ENCODE measurements at regions not wholly inside any gene's neighbourhood (a gene's known extent, or its start where the extent isn't known, plus 50 kb on each side); places are given as distances from the start of the nearest gene placed in this dataset.

DNA sequence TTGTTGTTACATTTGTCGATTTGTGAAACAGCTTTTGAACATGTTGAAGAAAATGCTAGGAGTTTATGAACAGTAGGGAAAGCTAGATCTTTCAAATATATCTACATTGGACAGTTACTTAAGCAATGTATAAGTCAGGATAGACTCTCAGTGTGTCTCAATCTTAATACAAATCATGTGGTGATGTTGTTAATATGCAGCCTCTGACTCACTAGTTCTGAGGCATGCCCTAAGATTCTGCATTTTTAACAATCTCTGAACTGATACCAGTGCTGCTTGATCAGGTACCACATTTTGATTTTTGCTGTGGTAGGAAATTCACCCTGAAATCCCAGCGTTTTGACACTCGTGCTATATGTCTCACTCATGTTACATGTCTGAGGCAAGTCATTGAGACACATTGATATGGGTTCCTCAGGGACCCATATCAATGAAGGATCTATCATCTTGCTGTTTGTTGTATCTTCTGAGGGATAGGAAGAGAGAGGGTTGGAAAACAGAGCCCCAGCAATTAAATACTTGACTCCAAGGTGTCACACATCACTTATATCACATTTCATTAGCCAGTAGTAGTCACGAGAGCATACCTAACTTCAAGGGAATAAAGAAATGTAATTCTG lies 597.9 kb downstream of the TAFA4 start:
- Histone ChIP-seq H3K4me2 (ENCODE audit: insufficient read depth, low read length) (no peak overlapping the region), H3K36me3 (ENCODE audit: control insufficient read depth in 2 of 2, extremely low read depth in 1 of 2, insufficient read depth in 2 of 2, low read length in 2 of 2) (no peaks in the 10 kb centered on the region), H3K9me3 (replicated peaks; ENCODE audit: control insufficient read depth, insufficient read depth, low read length) (peaks cover 2% of the 10 kb centered on the region), H4K20me1 (replicated peaks; ENCODE audit: control insufficient read depth, extremely low read depth, insufficient read depth, low read length) (no peaks in the 10 kb centered on the region), H3K4me3 (replicated peaks in 1 of 3; ENCODE audit: insufficient read depth in 1 of 3, low read depth in 1 of 3, low read length in 3 of 3) (no peak overlapping the region), H3K27ac (ENCODE audit: insufficient read depth, low read depth, low read length) (no peak overlapping the region), H3K79me2 (ENCODE audit: control insufficient read depth, insufficient read depth, low read length) (no peaks in the 10 kb centered on the region), H3K27me3 (ENCODE audit: control insufficient read depth in 2 of 2, insufficient read depth in 2 of 2, low read length in 2 of 2) (no peaks in the 10 kb centered on the region), H3K9ac (replicated peaks; ENCODE audit: extremely low read depth, insufficient read depth, low read length) (no peak overlapping the region), H3K4me1 (ENCODE audit: control insufficient read depth, extremely low read depth, insufficient read depth, low read length) (no peaks in the 10 kb centered on the region), H2AFZ (ENCODE audit: low read depth, low read length) (no peak overlapping the region), H3K9me1 (replicated peaks; ENCODE audit: control insufficient read depth, extremely low read depth, insufficient read depth, low read length) (no peaks in the 10 kb centered on the region)
- no TSS peak for BruUV-seq (replicated peaks)
- no peak for DNase-seq (ENCODE audit: low read depth, low spot score)
- ChIA-PET CTCF (no interaction called here), POLR2A (no interaction called here)
- dilution Hi-C loops (cut with MboI; ENCODE audit: extremely low pct_ligation_motif_present, low sequenced_read_pairs) (no loop called here), intact Hi-C loops (cut with micrococcal nuclease) (no loop called here)
- TF ChIP-seq EZH2 (IDR thresholded peaks at IDR 0.05; ENCODE audit: borderline replicate concordance, low read depth, low read length, severe bottlenecking) (no peak), POLR2AphosphoS5 (IDR thresholded peaks at IDR 0.05; ENCODE audit: insufficient read depth, low read depth, low read length) (no peak), POLR2A (IDR thresholded peaks at IDR 0.05; ENCODE audit: low read depth, low read length) (no peak), MYC (IDR thresholded peaks at IDR 0.05; ENCODE audit: low read depth, low read length) (no peak), JUN (IDR thresholded peaks at IDR 0.05; ENCODE audit: borderline replicate concordance, insufficient read depth, insufficient read length, low read depth) (no peak), FOS (IDR thresholded peaks at IDR 0.05; ENCODE audit: borderline replicate concordance, insufficient read depth, low read length) (no peak), GATA2 (IDR thresholded peaks at IDR 0.05; ENCODE audit: insufficient read depth, insufficient read length, low read depth, low read length) (no peak)
- TF ChIP-seq, protein P1, sequence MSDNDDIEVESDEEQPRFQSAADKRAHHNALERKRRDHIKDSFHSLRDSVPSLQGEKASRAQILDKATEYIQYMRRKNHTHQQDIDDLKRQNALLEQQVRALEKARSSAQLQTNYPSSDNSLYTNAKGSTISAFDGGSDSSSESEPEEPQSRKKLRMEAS (IDR thresholded peaks at IDR 0.05; ENCODE audit: insufficient read depth, insufficient read length) = no peak
- TF ChIP-seq, protein P2, sequence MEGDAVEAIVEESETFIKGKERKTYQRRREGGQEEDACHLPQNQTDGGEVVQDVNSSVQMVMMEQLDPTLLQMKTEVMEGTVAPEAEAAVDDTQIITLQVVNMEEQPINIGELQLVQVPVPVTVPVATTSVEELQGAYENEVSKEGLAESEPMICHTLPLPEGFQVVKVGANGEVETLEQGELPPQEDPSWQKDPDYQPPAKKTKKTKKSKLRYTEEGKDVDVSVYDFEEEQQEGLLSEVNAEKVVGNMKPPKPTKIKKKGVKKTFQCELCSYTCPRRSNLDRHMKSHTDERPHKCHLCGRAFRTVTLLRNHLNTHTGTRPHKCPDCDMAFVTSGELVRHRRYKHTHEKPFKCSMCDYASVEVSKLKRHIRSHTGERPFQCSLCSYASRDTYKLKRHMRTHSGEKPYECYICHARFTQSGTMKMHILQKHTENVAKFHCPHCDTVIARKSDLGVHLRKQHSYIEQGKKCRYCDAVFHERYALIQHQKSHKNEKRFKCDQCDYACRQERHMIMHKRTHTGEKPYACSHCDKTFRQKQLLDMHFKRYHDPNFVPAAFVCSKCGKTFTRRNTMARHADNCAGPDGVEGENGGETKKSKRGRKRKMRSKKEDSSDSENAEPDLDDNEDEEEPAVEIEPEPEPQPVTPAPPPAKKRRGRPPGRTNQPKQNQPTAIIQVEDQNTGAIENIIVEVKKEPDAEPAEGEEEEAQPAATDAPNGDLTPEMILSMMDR (IDR thresholded peaks at IDR 0.05; ENCODE audit: extremely low read depth in 1 of 2, insufficient read depth in 1 of 2, low read depth in 1 of 2, low read length in 2 of 2) = no peak
- no peak for FAIRE-seq

Measured in endothelial cell of umbilical vein (primary cell).